Ishikawa (cell line): ENCODE measurements at regions not wholly inside any gene's neighbourhood (a gene's known extent, or its start where the extent isn't known, plus 50 kb on each side); places are given as distances from the start of the nearest gene placed in this dataset.

Experiments used
- FOXM1 ChIP-seq: IDR thresholded peaks from 2 replicates; pipeline ENCODE4 v1.6.1; 2012; ENCODE audit warnings: low read depth, borderline replicate concordance
- TF ChIP-seq, protein P1 (sequence below): IDR thresholded peaks from 2 replicates; pipeline ENCODE4 v1.6.1; 2012; ENCODE audit warnings: low read depth, mild to moderate bottlenecking

DNA sequence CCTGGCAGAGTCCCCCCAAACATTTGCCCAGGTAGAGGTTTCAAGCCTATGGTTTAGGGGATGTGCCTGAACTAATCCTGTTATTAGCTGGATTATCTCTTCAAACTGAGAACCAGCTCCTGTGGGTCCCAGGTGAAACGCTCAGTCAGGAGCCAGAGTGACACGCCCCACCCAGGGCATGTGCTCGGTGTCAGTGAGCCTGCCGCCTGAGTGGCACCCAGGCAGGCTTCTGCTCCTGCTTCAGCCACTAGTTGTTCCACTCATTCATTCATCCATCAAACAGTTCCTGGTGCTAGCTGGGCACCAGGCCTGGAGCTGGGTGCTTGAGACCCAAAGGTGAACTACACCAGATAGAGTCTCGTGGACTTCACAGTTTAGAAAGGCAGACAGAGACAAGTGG lies 129.4 kb upstream of the PITX1 start:
- TF ChIP-seq, protein P1, sequence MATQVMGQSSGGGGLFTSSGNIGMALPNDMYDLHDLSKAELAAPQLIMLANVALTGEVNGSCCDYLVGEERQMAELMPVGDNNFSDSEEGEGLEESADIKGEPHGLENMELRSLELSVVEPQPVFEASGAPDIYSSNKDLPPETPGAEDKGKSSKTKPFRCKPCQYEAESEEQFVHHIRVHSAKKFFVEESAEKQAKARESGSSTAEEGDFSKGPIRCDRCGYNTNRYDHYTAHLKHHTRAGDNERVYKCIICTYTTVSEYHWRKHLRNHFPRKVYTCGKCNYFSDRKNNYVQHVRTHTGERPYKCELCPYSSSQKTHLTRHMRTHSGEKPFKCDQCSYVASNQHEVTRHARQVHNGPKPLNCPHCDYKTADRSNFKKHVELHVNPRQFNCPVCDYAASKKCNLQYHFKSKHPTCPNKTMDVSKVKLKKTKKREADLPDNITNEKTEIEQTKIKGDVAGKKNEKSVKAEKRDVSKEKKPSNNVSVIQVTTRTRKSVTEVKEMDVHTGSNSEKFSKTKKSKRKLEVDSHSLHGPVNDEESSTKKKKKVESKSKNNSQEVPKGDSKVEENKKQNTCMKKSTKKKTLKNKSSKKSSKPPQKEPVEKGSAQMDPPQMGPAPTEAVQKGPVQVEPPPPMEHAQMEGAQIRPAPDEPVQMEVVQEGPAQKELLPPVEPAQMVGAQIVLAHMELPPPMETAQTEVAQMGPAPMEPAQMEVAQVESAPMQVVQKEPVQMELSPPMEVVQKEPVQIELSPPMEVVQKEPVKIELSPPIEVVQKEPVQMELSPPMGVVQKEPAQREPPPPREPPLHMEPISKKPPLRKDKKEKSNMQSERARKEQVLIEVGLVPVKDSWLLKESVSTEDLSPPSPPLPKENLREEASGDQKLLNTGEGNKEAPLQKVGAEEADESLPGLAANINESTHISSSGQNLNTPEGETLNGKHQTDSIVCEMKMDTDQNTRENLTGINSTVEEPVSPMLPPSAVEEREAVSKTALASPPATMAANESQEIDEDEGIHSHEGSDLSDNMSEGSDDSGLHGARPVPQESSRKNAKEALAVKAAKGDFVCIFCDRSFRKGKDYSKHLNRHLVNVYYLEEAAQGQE: no peak
- no peak for TF ChIP-seq FOXM1
